A673 (cell line): ENCODE measurements at regions not wholly inside any gene's neighbourhood (a gene's known extent, or its start where the extent isn't known, plus 50 kb on each side); places are given as distances from the start of the nearest gene placed in this dataset.

Source experiments
- BruUV-seq: library from RNA; stranded (reverse); fragments of 400-500 nt; replicated peaks from 2 replicates; lab custom pipeline; 2021; lab: Mats Ljungman, UMichigan
- CTCF ChIA-PET: fragments of 300-600 bp; sonication (Branson Sonifier 250); formaldehyde crosslinking; loops from one replicate; lab custom pipeline; 2022; ENCODE audit warnings: antibody characterized with exemption; lab: Charles Lee
- POLR2A ChIA-PET: fragments of 300-600 bp; sonication (Branson Sonifier 250); formaldehyde crosslinking; loops from one replicate; lab custom pipeline; 2022; ENCODE audit warnings: antibody characterized with exemption; ENCODE audit not compliant: low non-redundant PET; lab: Charles Lee
- DNase-seq: peaks from one replicate; pipeline ENCODE4 v3.0.0-alpha.2; 2015; ENCODE audit warnings: low spot score
- H3K27ac ChIP-seq: fragments of 200-600 bp; sonication (generic); 2 replicates; pipeline ENCODE4 v1.5.1; 2016; ENCODE audit warnings: mixed run types, low read depth, mild to moderate bottlenecking, mixed read lengths, antibody characterized with exemption, low read length; ENCODE audit not compliant: poor library complexity, severe bottlenecking
- H3K27me3 ChIP-seq: fragments of 200-600 bp; sonication (generic); replicated peaks from 2 replicates; pipeline ENCODE4 v1.6.1; 2017; ENCODE audit warnings: mixed run types, low read depth, mild to moderate bottlenecking, mixed read lengths, antibody characterized with exemption, low read length; ENCODE audit not compliant: insufficient read depth, poor library complexity
- H3K36me3 ChIP-seq: fragments of 200-600 bp; sonication (generic); 2 replicates; pipeline ENCODE4 v1.6.1; 2016; ENCODE audit warnings: mixed run types, mild to moderate bottlenecking, mixed read lengths, antibody characterized with exemption, low read length; ENCODE audit not compliant: insufficient read depth, poor library complexity, severe bottlenecking
- H3K4me1 ChIP-seq: fragments of 200-600 bp; sonication (generic); 2 replicates; pipeline ENCODE4 v1.6.1; 2017; ENCODE audit warnings: mixed run types, mild to moderate bottlenecking, mixed read lengths, antibody characterized with exemption, low read length; ENCODE audit not compliant: insufficient read depth, poor library complexity, severe bottlenecking
- H3K4me3 ChIP-seq: fragments of 200-600 bp; sonication (generic); 2 replicates; pipeline ENCODE4 v1.5.1; 2016; ENCODE audit warnings: low read depth, mixed run types, mild to moderate bottlenecking, mixed read lengths, low read length; ENCODE audit not compliant: poor library complexity, severe bottlenecking
- H3K9me3 ChIP-seq: fragments of 200-600 bp; sonication (generic); 2 replicates; pipeline ENCODE4 v1.6.1; 2016; ENCODE audit warnings: mixed run types, low read depth, mild to moderate bottlenecking, mixed read lengths, antibody characterized with exemption, low read length; ENCODE audit not compliant: poor library complexity, severe bottlenecking
- CTCF ChIP-seq: fragments of 300-800, 200-600 bp; sonication (generic); conservative IDR thresholded peaks from 2 replicates; pipeline ENCODE4 v1.5.1; 2017; ENCODE audit warnings: low read depth, mild to moderate bottlenecking, antibody characterized with exemption, low read length, moderate library complexity, mixed read lengths
- EZH2 ChIP-seq: fragments of 200-600 bp; sonication (generic); IDR thresholded peaks from 2 replicates; pipeline ENCODE4 v1.6.1; 2017; ENCODE audit warnings: borderline replicate concordance, low read depth, mild to moderate bottlenecking, mixed read lengths, antibody characterized with exemption, low read length; ENCODE audit not compliant: poor library complexity, severe bottlenecking
- intact Hi-C: fragments of 100-400 bp; cut with micrococcal nuclease; formaldehyde crosslinking; loops from one replicate; pipeline ENCODE4 v1.10.0; 2022; ENCODE audit not compliant: unreplicated experiment

GRCh38 chr5:154647761-154648145 lies 107.4 kb upstream of the LARP1 start:
- Histone ChIP-seq H3K36me3 (no peaks in the 10 kb centered on the region), H3K9me3 (no peaks in the 10 kb centered on the region), H3K4me3 (no peak overlapping the region), H3K27me3 (no peaks in the 10 kb centered on the region), H3K4me1 (no peaks in the 10 kb centered on the region), H3K27ac (no peak overlapping the region)
- intact Hi-C loops: loop anchor here (5.0 to 10.0 kb wide), 2 partner anchors 400 to 487 kb away; no protein-coding TSS in a partner anchor
- no peak for DNase-seq
- ChIA-PET POLR2A (no interaction called here), CTCF (no interaction called here)
- TF ChIP-seq EZH2 (no peak), CTCF (no peak)
- no TSS peak for BruUV-seq

DNA sequence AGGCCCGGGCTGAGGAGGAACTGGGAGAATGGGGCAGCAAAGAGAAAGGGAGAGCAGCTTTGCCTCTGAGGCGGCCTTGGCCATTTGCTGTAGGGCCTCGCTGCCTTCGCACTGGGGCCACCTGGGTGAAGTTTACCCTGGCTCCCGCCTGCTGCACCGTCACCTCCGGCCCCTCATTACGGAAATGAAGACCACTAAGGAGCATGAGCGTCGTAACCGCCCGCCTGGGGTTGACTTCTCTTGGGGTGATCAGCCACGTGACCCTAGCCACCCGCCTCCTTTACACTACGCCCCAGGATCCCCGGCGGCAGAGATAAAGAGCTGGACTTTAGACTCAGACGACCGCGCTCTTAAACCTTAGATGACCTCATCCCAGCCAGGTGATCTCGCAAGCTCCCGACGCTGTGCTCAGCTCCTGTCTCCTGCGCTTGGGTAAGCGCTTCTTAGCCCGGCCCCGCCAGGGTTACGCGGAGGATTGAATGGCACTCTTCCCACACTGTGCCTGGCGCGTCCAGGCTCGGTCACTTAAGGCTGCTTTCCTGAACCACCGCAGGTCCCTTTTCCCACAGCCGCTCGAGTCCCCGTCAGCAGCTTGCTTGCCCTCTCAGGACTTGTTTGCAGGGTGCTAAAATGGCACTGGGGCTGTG lies 107.9 kb upstream of the LARP1 start:
- POLR2A ChIA-PET: no interaction called here
- H3K27ac ChIP-seq: no peak overlapping the region
- no peak for DNase-seq
- CTCF ChIA-PET: no interaction called here
- H3K9me3 ChIP-seq: no peaks in the 10 kb centered on the region
- H3K27me3 ChIP-seq: no peaks in the 10 kb centered on the region
- TF ChIP-seq EZH2: no peak
- TF ChIP-seq CTCF: no peak
- no peaks in the 10 kb centered on the region for H3K4me1 ChIP-seq
- H3K36me3 ChIP-seq: no peaks in the 10 kb centered on the region
- BruUV-seq: no TSS peak
- intact Hi-C loops: loop anchor here (5.0 to 10.0 kb wide), 2 partner anchors 400 to 488 kb away; no protein-coding TSS in a partner anchor
- H3K4me3 ChIP-seq: no peak overlapping the region

GRCh38 chr5:154646745-154647113 lies 108.4 kb upstream of the LARP1 start:
- Histone ChIP-seq H3K27me3 (no peaks in the 10 kb centered on the region), H3K4me1 (no peaks in the 10 kb centered on the region), H3K36me3 (no peaks in the 10 kb centered on the region), H3K9me3 (no peaks in the 10 kb centered on the region), H3K27ac (no peak overlapping the region), H3K4me3 (no peak overlapping the region)
- no TSS peak for BruUV-seq
- no peak for DNase-seq
- ChIA-PET POLR2A (no interaction called here), CTCF (no interaction called here)
- TF ChIP-seq EZH2 (no peak), CTCF (no peak)
- intact Hi-C loops: loop anchor here (5.0 to 10.0 kb wide), 2 partner anchors 401 to 488 kb away; no protein-coding TSS in a partner anchor
